SK-N-SH (cell line): ENCODE measurements at regions not wholly inside any gene's neighbourhood (a gene's known extent, or its start where the extent isn't known, plus 50 kb on each side); places are given as distances from the start of the nearest gene placed in this dataset.

Experiments used
- RCOR1 ChIP-seq: fragments of 150-350 bp; IDR thresholded peaks from 2 replicates; pipeline ENCODE4 v1.6.1; 2017; ENCODE audit warnings: antibody characterized with exemption, low read length
- TF ChIP-seq, protein P1 (sequence below): fragments of 200-600 bp; sonication (generic); IDR thresholded peaks from 2 replicates; pipeline ENCODE4 v1.6.1; 2017; ENCODE audit warnings: antibody characterized with exemption, mild to moderate bottlenecking, moderate library complexity

- TF ChIP-seq, protein P1, sequence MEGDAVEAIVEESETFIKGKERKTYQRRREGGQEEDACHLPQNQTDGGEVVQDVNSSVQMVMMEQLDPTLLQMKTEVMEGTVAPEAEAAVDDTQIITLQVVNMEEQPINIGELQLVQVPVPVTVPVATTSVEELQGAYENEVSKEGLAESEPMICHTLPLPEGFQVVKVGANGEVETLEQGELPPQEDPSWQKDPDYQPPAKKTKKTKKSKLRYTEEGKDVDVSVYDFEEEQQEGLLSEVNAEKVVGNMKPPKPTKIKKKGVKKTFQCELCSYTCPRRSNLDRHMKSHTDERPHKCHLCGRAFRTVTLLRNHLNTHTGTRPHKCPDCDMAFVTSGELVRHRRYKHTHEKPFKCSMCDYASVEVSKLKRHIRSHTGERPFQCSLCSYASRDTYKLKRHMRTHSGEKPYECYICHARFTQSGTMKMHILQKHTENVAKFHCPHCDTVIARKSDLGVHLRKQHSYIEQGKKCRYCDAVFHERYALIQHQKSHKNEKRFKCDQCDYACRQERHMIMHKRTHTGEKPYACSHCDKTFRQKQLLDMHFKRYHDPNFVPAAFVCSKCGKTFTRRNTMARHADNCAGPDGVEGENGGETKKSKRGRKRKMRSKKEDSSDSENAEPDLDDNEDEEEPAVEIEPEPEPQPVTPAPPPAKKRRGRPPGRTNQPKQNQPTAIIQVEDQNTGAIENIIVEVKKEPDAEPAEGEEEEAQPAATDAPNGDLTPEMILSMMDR = peak; percentile 75
- TF ChIP-seq RCOR1 = no peak
Measured at GRCh38 chr12:14185427-14186192, 179.9 kb upstream of the ATF7IP start.
